Spleen (tissue), 11 donors: ENCODE measurements at regions not wholly inside any gene's neighbourhood (a gene's known extent, or its start where the extent isn't known, plus 50 kb on each side); places are given as distances from the start of the nearest gene placed in this dataset.

ENCODE experiments used
- DNase-seq: peaks from one replicate; pipeline ENCODE4 v3.0.0-alpha.2; 2020
- H3K27ac ChIP-seq, 8 donors: fragments of 200-600 bp; sonication (generic) in 7 of 8; 1 replicate in 4 of 8; 2 replicates in 4 of 8; pipeline versions ENCODE4 v1.5.0 to v1.8.0; 2016 to 2021; ENCODE audit warnings: inconsistent platforms in 4 of 8, mild to moderate bottlenecking in 4 of 8, moderate library complexity in 1 of 8
- H3K27me3 ChIP-seq, 7 donors: fragments of 200-600 bp; sonication (generic) in 6 of 7; replicated peaks in 1 of 7; 1 replicate in 4 of 7; 2 replicates in 3 of 7; pipeline versions ENCODE4 v1.5.0 to v1.8.0; 2016 to 2021; ENCODE audit warnings: inconsistent platforms in 3 of 7, mild to moderate bottlenecking in 1 of 7
- H3K36me3 ChIP-seq, 6 donors: fragments of 200-600 bp; sonication (generic) in 5 of 6; 1 replicate in 4 of 6; 2 replicates in 2 of 6; pipeline versions ENCODE4 v1.5.0 to v1.8.0; 2016 to 2021; ENCODE audit warnings: inconsistent platforms in 2 of 6
- H3K4me1 ChIP-seq, 6 donors: fragments of 200-600 bp; sonication (generic) in 5 of 6; 1 replicate in 3 of 6; 2 replicates in 3 of 6; pipeline versions ENCODE4 v1.5.0 to v1.8.0; 2016 to 2021; ENCODE audit warnings: inconsistent platforms in 3 of 6
- H3K4me3 ChIP-seq, 8 donors: fragments of 200-600 bp; sonication (generic) in 7 of 8; 1 replicate in 4 of 8; 2 replicates in 4 of 8; pipeline versions ENCODE4 v1.5.0 to v1.8.0; 2016 to 2021; ENCODE audit warnings: inconsistent platforms in 4 of 8, mild to moderate bottlenecking in 4 of 8, moderate library complexity in 2 of 8
- H3K9me3 ChIP-seq, 8 donors: fragments of 200-600 bp; sonication (generic) in 7 of 8; 1 replicate in 4 of 8; 2 replicates in 4 of 8; pipeline versions ENCODE4 v1.5.0 to v1.8.0; 2016 to 2021; ENCODE audit warnings: inconsistent platforms in 4 of 8
- CTCF ChIP-seq, 11 experiments: fragments of 200-600 bp in 7 of 11; fragments of 450-650 bp in 4 of 11; sonication (generic) in 4 of 11; IDR thresholded peaks in 8 of 11; conservative IDR thresholded peaks in 3 of 11; 1 replicate in 7 of 11; 2 replicates in 4 of 11; pipeline versions ENCODE4 v1.4.0 to v1.8.0; 2016 to 2021; ENCODE audit warnings: antibody characterized with exemption in 11 of 11, inconsistent platforms in 4 of 11, mild to moderate bottlenecking in 1 of 11
- POLR2A ChIP-seq, 3 donors: fragments of 450-650 bp; IDR thresholded peaks; one replicate each; pipeline ENCODE4 v1.5.1; 2017; ENCODE audit warnings: antibody characterized with exemption in 3 of 3, mild to moderate bottlenecking in 1 of 3
- POLR2AphosphoS5 ChIP-seq, 3 donors: sonication (generic); formaldehyde crosslinking; IDR thresholded peaks; one replicate each; pipeline ENCODE4 v1.5.1; 2017; ENCODE audit warnings: antibody characterized with exemption in 3 of 3
- whole genome bisulfite sequencing, 5 donors: extraction: QIAGEN DNeasy Blood & Tissue Kit in 3 of 5; methylation state at CpG; one replicate each; pipeline versions ENCODE4 v1.1.5 to v1.1.7; 2013 to 2018; 5-methylcytosine and 5-hydroxymethylcytosine counted together
- intact Hi-C: fragments of 100-400 bp; cut with DNase I; formaldehyde crosslinking; loops from one replicate; pipeline ENCODE4 v1.15.0; 2023; ENCODE audit warnings: low total_unique reads
- donor health status: healthy with polysubstance abuse.
- donor health status: DM: no; HTN: no; CAD: no; lungs with moderate emphysema.
- donor health status: DM: no; HTN: no; CAD: no.
- donor health status: Bipolar disorder and iron deficiency.
- donor health status: healthy.
- donor health status: DM: no; HTN: no; CAD: no.
- donor health status: DM: yes; HTN: yes; CAD: no.

GRCh38 chr5:88396751-88397281 is 128.2 kb upstream of the TMEM161B start:
- no peak for DNase-seq
- no peak for TF ChIP-seq CTCF (IDR thresholded peaks at IDR 0.05 in 8 of 11, conservative IDR thresholded peaks at IDR 0.05 in 3 of 11)
- no peak for TF ChIP-seq POLR2AphosphoS5 (IDR thresholded peaks at IDR 0.05)
- TF ChIP-seq POLR2A (IDR thresholded peaks at IDR 0.05) = no peak
- Histone ChIP-seq H3K36me3 (no peaks in the 10 kb centered on the region), H3K27me3 (peaks cover 0 to 21% (median 3%) of the 10 kb centered on the region in 7 donors), H3K9me3 (no peaks in the 10 kb centered on the region), H3K27ac (no peak overlapping the region), H3K4me3 (no peak overlapping the region), H3K4me1 (no peaks in the 10 kb centered on the region)
- intact Hi-C loops = no loop called here
- WGBS, 5 donors = 50 to 64% (median 59%) methylated on average over 7 of the region's 7 CpGs

GRCh38 chr5:88396000-88396535 is 127.4 kb upstream of the TMEM161B start:
- DNase-seq = no peak
- Histone ChIP-seq H3K27ac (no peak overlapping the region), H3K36me3 (no peaks in the 10 kb centered on the region), H3K4me3 (no peak overlapping the region), H3K4me1 (no peaks in the 10 kb centered on the region), H3K27me3 (peaks cover 0 to 25% (median 3%) of the 10 kb centered on the region in 7 donors), H3K9me3 (no peaks in the 10 kb centered on the region)
- WGBS, 5 donors = 80 to 90% (median 87%) methylated on average over 2 of the region's 2 CpGs
- intact Hi-C loops = no loop called here
- no peak for TF ChIP-seq CTCF (IDR thresholded peaks at IDR 0.05 in 8 of 11, conservative IDR thresholded peaks at IDR 0.05 in 3 of 11)
- no peak for TF ChIP-seq POLR2AphosphoS5 (IDR thresholded peaks at IDR 0.05)

DNA sequence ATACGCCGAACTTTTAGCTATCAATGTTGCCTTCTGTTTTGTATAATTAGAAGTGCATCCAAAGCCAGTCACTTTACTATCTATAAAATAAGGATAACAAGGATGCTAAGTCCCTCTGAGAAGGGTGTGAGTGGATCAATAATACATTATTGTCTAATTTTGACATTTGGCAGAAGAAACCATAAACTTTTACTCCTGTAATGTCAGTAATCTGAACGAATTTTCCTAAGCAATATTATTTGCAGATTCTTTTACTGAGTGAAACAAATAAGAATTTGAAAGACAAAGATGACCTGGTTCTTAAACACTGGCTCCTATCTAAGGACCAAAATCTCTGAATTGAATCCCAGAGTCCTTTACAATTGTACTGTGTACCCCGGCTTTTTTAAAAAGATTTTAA is 126.6 kb upstream of the TMEM161B start:
- TF ChIP-seq POLR2AphosphoS5 (IDR thresholded peaks at IDR 0.05) (no peak), CTCF (IDR thresholded peaks at IDR 0.05 in 8 of 11, conservative IDR thresholded peaks at IDR 0.05 in 3 of 11) (no peak), POLR2A (IDR thresholded peaks at IDR 0.05) (no peak)

DNA sequence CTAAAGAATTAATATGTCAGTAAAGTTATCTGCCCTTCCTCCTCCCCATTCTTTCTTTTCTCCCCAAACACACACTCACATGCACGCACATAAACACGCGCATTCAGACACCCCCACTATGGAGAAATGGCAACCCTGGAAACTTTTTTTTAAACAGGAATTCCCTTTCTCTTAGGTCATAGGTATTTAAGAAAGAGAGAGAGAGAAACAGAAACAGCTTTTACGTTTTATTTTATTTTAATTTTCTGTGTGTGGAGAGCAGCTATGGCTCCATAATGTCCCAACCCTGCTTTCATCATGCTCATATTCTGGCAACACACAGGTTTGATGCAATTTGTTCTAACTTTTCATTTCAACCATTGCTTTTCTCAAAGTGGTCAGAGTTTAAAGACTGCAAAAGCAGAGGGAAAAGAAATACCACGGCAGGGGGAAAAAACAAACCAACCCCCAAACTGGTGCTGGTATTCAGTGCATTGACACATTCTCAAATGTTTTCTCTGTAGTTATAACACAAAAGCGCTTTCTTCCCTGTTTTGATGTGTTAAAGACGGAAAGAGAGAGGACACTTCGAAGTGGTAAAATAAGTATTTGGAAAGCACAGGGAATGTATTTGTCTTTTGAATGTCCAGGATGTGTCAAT is 126.0 kb upstream of the TMEM161B start:
- WGBS, 5 donors = 74 to 81% (median 76%) methylated on average over 8 of the region's 8 CpGs
- Histone ChIP-seq H3K4me3 (no peak overlapping the region), H3K27me3 (peaks cover 0 to 34% (median 3%) of the 10 kb centered on the region in 7 donors), H3K36me3 (no peaks in the 10 kb centered on the region), H3K27ac (no peak overlapping the region), H3K9me3 (no peaks in the 10 kb centered on the region), H3K4me1 (no peaks in the 10 kb centered on the region)
- no peak for TF ChIP-seq POLR2AphosphoS5 (IDR thresholded peaks at IDR 0.05)
- no peak for TF ChIP-seq POLR2A (IDR thresholded peaks at IDR 0.05)
- no peak for TF ChIP-seq CTCF (IDR thresholded peaks at IDR 0.05 in 8 of 11, conservative IDR thresholded peaks at IDR 0.05 in 3 of 11)
- intact Hi-C loops = no loop called here
- no peak for DNase-seq

More for the DNA sequence above, 126.6 kb upstream of the TMEM161B start:
- WGBS, 5 donors = 78 to 84% (median 80%) methylated on average over 4 of the region's 4 CpGs
- no peaks in the 10 kb centered on the region for H3K9me3 ChIP-seq
- no peaks in the 10 kb centered on the region for H3K4me1 ChIP-seq
- DNase-seq = no peak
- H3K27me3 ChIP-seq = peaks cover 0 to 32% (median 3%) of the 10 kb centered on the region in 7 donors
- no peak overlapping the region for H3K27ac ChIP-seq
- intact Hi-C loops = no loop called here
- H3K36me3 ChIP-seq = no peaks in the 10 kb centered on the region
- no peak overlapping the region for H3K4me3 ChIP-seq
